ENCODE measurements at regions not wholly inside any gene's neighbourhood (a gene's known extent, or its start where the extent isn't known, plus 50 kb on each side); places are given as distances from the start of the nearest gene placed in this dataset.

GRCh38 chr16:79484237-79484636 is 116.3 kb downstream of the MAF start:
- CTCF ChIA-PET: no interaction called here
- TF ChIP-seq ZNF384 (IDR thresholded peaks at IDR 0.05) (no peak), FOXK2 (IDR thresholded peaks at IDR 0.05) (no peak), TARDBP (IDR thresholded peaks at IDR 0.05) (no peak), ELF4 (IDR thresholded peaks at IDR 0.05) (no peak), NFRKB (IDR thresholded peaks at IDR 0.05) (no peak), L3MBTL2 (conservative IDR thresholded peaks at IDR 0.05) (no peak), ARNT (IDR thresholded peaks at IDR 0.05) (no peak), PKNOX1 (IDR thresholded peaks at IDR 0.05) (no peak), FOXA1 (IDR thresholded peaks at IDR 0.05) (no peak), BHLHE40 (IDR thresholded peaks at IDR 0.05; ENCODE audit: borderline replicate concordance) (no peak), FOXM1 (IDR thresholded peaks at IDR 0.05; ENCODE audit: borderline replicate concordance) (no peak), SP1 (IDR thresholded peaks at IDR 0.05) (no peak), SUZ12 (IDR thresholded peaks at IDR 0.05) (no peak), CTBP1 (IDR thresholded peaks at IDR 0.05; ENCODE audit: borderline replicate concordance) (no peak), HDGF (IDR thresholded peaks at IDR 0.05; ENCODE audit: borderline replicate concordance) (no peak), LEF1 (IDR thresholded peaks at IDR 0.05; ENCODE audit: borderline replicate concordance) (no peak)
- no peak for DNase-seq (ENCODE audit: extremely low spot score)
- POLR2A ChIA-PET: no interaction called here

GRCh38 chr16:79483336-79483735 is 117.2 kb downstream of the MAF start:
- TF ChIP-seq ELF4 (IDR thresholded peaks at IDR 0.05) (no peak), SP1 (IDR thresholded peaks at IDR 0.05) (no peak), ZNF384 (IDR thresholded peaks at IDR 0.05) (no peak), FOXA1 (IDR thresholded peaks at IDR 0.05) (no peak), BHLHE40 (IDR thresholded peaks at IDR 0.05; ENCODE audit: borderline replicate concordance) (no peak), NFRKB (IDR thresholded peaks at IDR 0.05) (no peak), L3MBTL2 (conservative IDR thresholded peaks at IDR 0.05) (no peak), FOXM1 (IDR thresholded peaks at IDR 0.05; ENCODE audit: borderline replicate concordance) (no peak), LEF1 (IDR thresholded peaks at IDR 0.05; ENCODE audit: borderline replicate concordance) (no peak), HDGF (IDR thresholded peaks at IDR 0.05; ENCODE audit: borderline replicate concordance) (no peak), CTBP1 (IDR thresholded peaks at IDR 0.05; ENCODE audit: borderline replicate concordance) (no peak), SUZ12 (IDR thresholded peaks at IDR 0.05) (no peak), PKNOX1 (IDR thresholded peaks at IDR 0.05) (no peak), ARNT (IDR thresholded peaks at IDR 0.05) (no peak), FOXK2 (IDR thresholded peaks at IDR 0.05) (no peak), TARDBP (IDR thresholded peaks at IDR 0.05) (no peak)
- no peak for DNase-seq (ENCODE audit: extremely low spot score)
- POLR2A ChIA-PET: no interaction called here
- CTCF ChIA-PET: no interaction called here

- ChIA-PET CTCF (interaction anchor here (0.7 kb wide), 1 partner anchor 30 kb away, joined by 3 read pairs; no protein-coding TSS in a partner anchor), POLR2A (no interaction called here)
- no peak for DNase-seq (ENCODE audit: extremely low spot score)
- TF ChIP-seq FOXA1 (IDR thresholded peaks at IDR 0.05) (no peak), SP1 (IDR thresholded peaks at IDR 0.05) (no peak), FOXM1 (IDR thresholded peaks at IDR 0.05; ENCODE audit: borderline replicate concordance) (no peak), FOXK2 (IDR thresholded peaks at IDR 0.05) (no peak), BHLHE40 (IDR thresholded peaks at IDR 0.05; ENCODE audit: borderline replicate concordance) (no peak), ZNF384 (IDR thresholded peaks at IDR 0.05) (no peak), CTBP1 (IDR thresholded peaks at IDR 0.05; ENCODE audit: borderline replicate concordance) (no peak), ELF4 (IDR thresholded peaks at IDR 0.05) (no peak), PKNOX1 (IDR thresholded peaks at IDR 0.05) (no peak), L3MBTL2 (conservative IDR thresholded peaks at IDR 0.05) (no peak), HDGF (IDR thresholded peaks at IDR 0.05; ENCODE audit: borderline replicate concordance) (no peak), LEF1 (IDR thresholded peaks at IDR 0.05; ENCODE audit: borderline replicate concordance) (no peak), SUZ12 (IDR thresholded peaks at IDR 0.05) (no peak), ARNT (IDR thresholded peaks at IDR 0.05) (no peak)
Measured at GRCh38 chr16:79482011-79482410, 118.5 kb downstream of the MAF start.

- POLR2A ChIA-PET: no interaction called here
- DNase-seq (ENCODE audit: extremely low spot score): no peak
- TF ChIP-seq FOXK2 (IDR thresholded peaks at IDR 0.05) (no peak), NFRKB (IDR thresholded peaks at IDR 0.05) (no peak), LEF1 (IDR thresholded peaks at IDR 0.05; ENCODE audit: borderline replicate concordance) (no peak), FOXA1 (IDR thresholded peaks at IDR 0.05) (no peak), L3MBTL2 (conservative IDR thresholded peaks at IDR 0.05) (no peak), PKNOX1 (IDR thresholded peaks at IDR 0.05) (no peak), CTBP1 (IDR thresholded peaks at IDR 0.05; ENCODE audit: borderline replicate concordance) (no peak), TARDBP (IDR thresholded peaks at IDR 0.05) (no peak), SP1 (IDR thresholded peaks at IDR 0.05) (no peak), BHLHE40 (IDR thresholded peaks at IDR 0.05; ENCODE audit: borderline replicate concordance) (no peak), ZNF384 (IDR thresholded peaks at IDR 0.05) (no peak), ARNT (IDR thresholded peaks at IDR 0.05) (no peak), SUZ12 (IDR thresholded peaks at IDR 0.05) (no peak), ELF4 (IDR thresholded peaks at IDR 0.05) (no peak)
- CTCF ChIA-PET: no interaction called here
Measured at GRCh38 chr16:79480929-79481328, 119.6 kb downstream of the MAF start.

- DNase-seq (ENCODE audit: extremely low spot score): no peak
- CTCF ChIA-PET: no interaction called here
- POLR2A ChIA-PET: no interaction called here
- no peak for TF ChIP-seq ARNT (IDR thresholded peaks at IDR 0.05)
- TF ChIP-seq NFRKB (IDR thresholded peaks at IDR 0.05): no peak
- no peak for TF ChIP-seq BHLHE40 (IDR thresholded peaks at IDR 0.05; ENCODE audit: borderline replicate concordance)
- no peak for TF ChIP-seq L3MBTL2 (conservative IDR thresholded peaks at IDR 0.05)
- TF ChIP-seq ZNF384 (IDR thresholded peaks at IDR 0.05): no peak
- no peak for TF ChIP-seq ELF4 (IDR thresholded peaks at IDR 0.05)
- TF ChIP-seq TARDBP (IDR thresholded peaks at IDR 0.05): no peak
- no peak for TF ChIP-seq FOXM1 (IDR thresholded peaks at IDR 0.05; ENCODE audit: borderline replicate concordance)
- no peak for TF ChIP-seq LEF1 (IDR thresholded peaks at IDR 0.05; ENCODE audit: borderline replicate concordance)
- no peak for TF ChIP-seq PKNOX1 (IDR thresholded peaks at IDR 0.05)
- no peak for TF ChIP-seq SP1 (IDR thresholded peaks at IDR 0.05)
- TF ChIP-seq SUZ12 (IDR thresholded peaks at IDR 0.05): no peak
- no peak for TF ChIP-seq CTBP1 (IDR thresholded peaks at IDR 0.05; ENCODE audit: borderline replicate concordance)
- TF ChIP-seq FOXA1 (IDR thresholded peaks at IDR 0.05): no peak
- no peak for TF ChIP-seq FOXK2 (IDR thresholded peaks at IDR 0.05)
- no peak for TF ChIP-seq HDGF (IDR thresholded peaks at IDR 0.05; ENCODE audit: borderline replicate concordance)
Measured at GRCh38 chr16:79480056-79480455, 120.5 kb downstream of the MAF start.

All from HEK293T (cell line).